RWPE2 (cell line): ENCODE measurements at regions not wholly inside any gene's neighbourhood (a gene's known extent, or its start where the extent isn't known, plus 50 kb on each side); places are given as distances from the start of the nearest gene placed in this dataset.

Source experiments
- ATAC-seq: fragments of 200-7000 bp; cut with Tn5 transposase; 3 replicates; pipeline ENCODE4 v1.9.1; 2021; ENCODE audit warnings: low read depth
- DNase-seq: peaks from one replicate; pipeline ENCODE4 v3.0.0-alpha.2; 2020; ENCODE audit warnings: low spot score
- H3K27ac ChIP-seq: fragments of 450-650 bp; 2 replicates; pipeline ENCODE4 v1.5.1; 2017; ENCODE audit warnings: mild to moderate bottlenecking; ENCODE audit not compliant: poor library complexity, severe bottlenecking
- H3K27me3 ChIP-seq: fragments of 250-450 bp; sonication (Bioruptor Pico); 2 replicates; pipeline ENCODE4 v1.5.1; 2021; ENCODE audit warnings: mild to moderate bottlenecking, moderate library complexity; ENCODE audit not compliant: insufficient read depth, poor library complexity, severe bottlenecking
- H3K36me3 ChIP-seq: fragments of 250-450 bp; sonication (Bioruptor Pico); 2 replicates; pipeline ENCODE4 v1.5.1; 2020; ENCODE audit warnings: low read depth, mild to moderate bottlenecking, moderate library complexity
- H3K4me1 ChIP-seq: fragments of 250-450 bp; sonication (Bioruptor Pico); 2 replicates; pipeline ENCODE4 v1.5.1; 2021; ENCODE audit warnings: mild to moderate bottlenecking, moderate library complexity; ENCODE audit not compliant: insufficient read depth, poor library complexity, severe bottlenecking
- H3K4me3 ChIP-seq: fragments of 250-450 bp; sonication (Bioruptor Pico); 2 replicates; pipeline ENCODE4 v1.5.1; 2021; ENCODE audit warnings: mild to moderate bottlenecking, moderate library complexity; ENCODE audit not compliant: severe bottlenecking
- H3K9me3 ChIP-seq: fragments of 250-450 bp; sonication (Bioruptor Pico); 2 replicates; pipeline ENCODE4 v1.5.1; 2021; ENCODE audit warnings: mild to moderate bottlenecking, moderate library complexity; ENCODE audit not compliant: severe bottlenecking
- CTCF ChIP-seq: fragments of 450-650 bp; IDR thresholded peaks from one replicate; pipeline ENCODE4 v1.5.1; 2017; ENCODE audit warnings: mild to moderate bottlenecking, moderate library complexity; ENCODE audit not compliant: poor library complexity, severe bottlenecking

GRCh38 chr5:173745557-173745956 lies 129.1 kb upstream of the BOD1 start:
- no peaks in the 10 kb centered on the region for H3K4me1 ChIP-seq
- no peak overlapping the region for H3K27ac ChIP-seq
- no peak for TF ChIP-seq CTCF
- H3K4me3 ChIP-seq, result no peak overlapping the region
- DNase-seq, result no peak
- H3K36me3 ChIP-seq, result no peaks in the 10 kb centered on the region
- H3K27me3 ChIP-seq, result no peaks in the 10 kb centered on the region
- ATAC-seq, result no peak
- H3K9me3 ChIP-seq, result no peaks in the 10 kb centered on the region

GRCh38 chr5:173746047-173746646 lies 129.7 kb upstream of the BOD1 start:
- Histone ChIP-seq H3K27ac (no peak overlapping the region), H3K36me3 (no peaks in the 10 kb centered on the region), H3K4me3 (no peak overlapping the region), H3K4me1 (no peaks in the 10 kb centered on the region), H3K9me3 (no peaks in the 10 kb centered on the region), H3K27me3 (no peaks in the 10 kb centered on the region)
- TF ChIP-seq CTCF, result no peak
- DNase-seq (no peak), ATAC-seq (no peak)

GRCh38 chr5:173747876-173748275 lies 131.4 kb upstream of the BOD1 start:
- no peaks in the 10 kb centered on the region for H3K27me3 ChIP-seq
- H3K27ac ChIP-seq, result no peak overlapping the region
- no peaks in the 10 kb centered on the region for H3K36me3 ChIP-seq
- H3K9me3 ChIP-seq, result no peaks in the 10 kb centered on the region
- no peaks in the 10 kb centered on the region for H3K4me1 ChIP-seq
- no peak for TF ChIP-seq CTCF
- ATAC-seq (no peak), DNase-seq (no peak)
- no peak overlapping the region for H3K4me3 ChIP-seq

GRCh38 chr5:173750538-173751265 lies 134.3 kb upstream of the BOD1 start:
- no peaks in the 10 kb centered on the region for H3K27me3 ChIP-seq
- H3K36me3 ChIP-seq, result no peaks in the 10 kb centered on the region
- no peak for ATAC-seq
- H3K27ac ChIP-seq, result no peak overlapping the region
- TF ChIP-seq CTCF, result no peak
- DNase-seq, result no peak
- no peaks in the 10 kb centered on the region for H3K4me1 ChIP-seq
- H3K4me3 ChIP-seq, result no peak overlapping the region
- H3K9me3 ChIP-seq, result no peaks in the 10 kb centered on the region

GRCh38 chr5:173751266-173751600 lies 134.8 kb upstream of the BOD1 start:
- Histone ChIP-seq H3K9me3 (no peaks in the 10 kb centered on the region), H3K27me3 (no peaks in the 10 kb centered on the region), H3K4me1 (no peaks in the 10 kb centered on the region), H3K27ac (no peak overlapping the region), H3K36me3 (no peaks in the 10 kb centered on the region), H3K4me3 (no peak overlapping the region)
- no peak for TF ChIP-seq CTCF
- no peak for DNase-seq
- no peak for ATAC-seq
